SU-DHL-6 (cell line): ENCODE measurements at regions not wholly inside any gene's neighbourhood (a gene's known extent, or its start where the extent isn't known, plus 50 kb on each side); places are given as distances from the start of the nearest gene placed in this dataset.

ENCODE experiments used
- H2AFZ ChIP-seq: fragments of 200-600 bp; sonication (generic); 2 replicates; pipeline ENCODE4 v1.6.1; 2014; ENCODE audit warnings: low read depth, mild to moderate bottlenecking, moderate library complexity, mixed read lengths, antibody characterized with exemption, low read length; ENCODE audit not compliant: severe bottlenecking
- H3F3A ChIP-seq: fragments of 200-600 bp; shearing (Covaris generic); 2 replicates; pipeline ENCODE4 v1.6.0; 2016; ENCODE audit warnings: antibody characterized with exemption, mild to moderate bottlenecking; ENCODE audit not compliant: insufficient read depth
- H3K27ac ChIP-seq: fragments of 200-600 bp; sonication (generic); 2 replicates; pipeline ENCODE4 v1.5.1; 2016; ENCODE audit warnings: low read depth, mild to moderate bottlenecking, low read length, moderate library complexity, mixed read lengths
- H3K27me3 ChIP-seq: fragments of 200-600 bp; sonication (generic), shearing (Covaris generic); 2 replicates; pipeline ENCODE4 v1.6.0; 2014; ENCODE audit warnings: mild to moderate bottlenecking, low read length
- H3K36me3 ChIP-seq: fragments of 200-600 bp; sonication (generic); 2 replicates; pipeline ENCODE4 v1.6.1; 2014; ENCODE audit warnings: mild to moderate bottlenecking, low read length, mixed read lengths
- H3K4me2 ChIP-seq: fragments of 300-600, 200-600 bp; shearing (Covaris generic), sonication (generic); 2 replicates; pipeline ENCODE4 v1.6.0; 2014; ENCODE audit warnings: low read length, low read depth, mild to moderate bottlenecking; ENCODE audit not compliant: poor library complexity, severe bottlenecking
- H3K4me3 ChIP-seq: fragments of 200-600 bp; sonication (generic); 2 replicates; pipeline ENCODE4 v1.5.1; 2014; ENCODE audit warnings: antibody characterized with exemption, low read length, mild to moderate bottlenecking, mixed read lengths; ENCODE audit not compliant: insufficient read depth, poor library complexity, severe bottlenecking
- H3K79me2 ChIP-seq: fragments of 200-600 bp; sonication (generic); 2 replicates; pipeline ENCODE4 v1.6.1; 2014; ENCODE audit warnings: mild to moderate bottlenecking, low read length, moderate library complexity; ENCODE audit not compliant: insufficient read depth
- H3K9ac ChIP-seq: fragments of 200-600 bp; sonication (generic); 2 replicates; pipeline ENCODE4 v1.7.0; 2014; ENCODE audit warnings: mild to moderate bottlenecking, low read length
- H3K9me2 ChIP-seq: fragments of 200-600 bp; sonication (generic); replicated peaks from 2 replicates; pipeline ENCODE4 v1.6.1; 2014; ENCODE audit warnings: low read length; ENCODE audit not compliant: insufficient read depth
- H3K9me3 ChIP-seq: fragments of 200-600 bp; sonication (generic); 2 replicates; pipeline ENCODE4 v1.6.1; 2014; ENCODE audit warnings: low read length, mixed read lengths; ENCODE audit not compliant: insufficient read depth
- H4K20me1 ChIP-seq: fragments of 200-600 bp; sonication (generic); 2 replicates; pipeline ENCODE4 v1.6.1; 2014; ENCODE audit warnings: low read depth, mild to moderate bottlenecking, antibody characterized with exemption, low read length, moderate library complexity, mixed read lengths
- CTCF ChIP-seq: fragments of 200-600 bp; sonication (generic); IDR thresholded peaks from one replicate; pipeline ENCODE4 v1.5.1; 2017; ENCODE audit warnings: antibody characterized with exemption, mild to moderate bottlenecking, low read length, moderate library complexity; ENCODE audit not compliant: insufficient read depth, poor library complexity, severe bottlenecking
- EZH2phosphoT487 ChIP-seq: fragments of 200-600 bp; sonication (generic), shearing (Covaris generic); conservative IDR thresholded peaks from 2 replicates; pipeline ENCODE4 v1.6.1; 2018; ENCODE audit warnings: mild to moderate bottlenecking, antibody characterized with exemption, low read length, moderate library complexity, mixed read lengths

- no peaks in the 10 kb centered on the region for H3K9me2 ChIP-seq
- H3K4me3 ChIP-seq: no peak overlapping the region
- no peaks in the 10 kb centered on the region for H3K27me3 ChIP-seq
- H3K36me3 ChIP-seq: no peaks in the 10 kb centered on the region
- H3K79me2 ChIP-seq: 0 out of 2 replicates have a peak, but pooled peaks cover under 1% of the 10 kb centered on the region
- H4K20me1 ChIP-seq: no peaks in the 10 kb centered on the region
- peaks cover 23% of the 10 kb centered on the region; the same call in 1 of the 2 replicates for H3F3A ChIP-seq
- H3K27ac ChIP-seq: peak overlapping the region; percentile 82
- H3K9me3 ChIP-seq: no peaks in the 10 kb centered on the region
- H3K4me2 ChIP-seq: peak overlapping the region; percentile 39
- TF ChIP-seq EZH2phosphoT487 (no peak), CTCF (no peak)
- peak overlapping the region; percentile 9 for H2AFZ ChIP-seq
- peak overlapping the region; percentile 38 for H3K9ac ChIP-seq
Measured at GRCh38 chr14:22505697-22506377, 83.2 kb downstream of the DAD1 start.

- no peaks in the 10 kb centered on the region for H3K9me2 ChIP-seq
- no peaks in the 10 kb centered on the region for H3K9me3 ChIP-seq
- H3K4me3 ChIP-seq: no peak overlapping the region
- no peaks in the 10 kb centered on the region for H3K36me3 ChIP-seq
- peak overlapping the region; percentile 82 for H3K27ac ChIP-seq
- H2AFZ ChIP-seq: peak overlapping the region; percentile 9
- H3K79me2 ChIP-seq: 0 out of 2 replicates have a peak, but pooled peaks cover 5% of the 10 kb centered on the region
- no peaks in the 10 kb centered on the region for H3K27me3 ChIP-seq
- H3F3A ChIP-seq: peaks cover 23% of the 10 kb centered on the region; the same call in 1 of the 2 replicates
- H3K9ac ChIP-seq: peak overlapping the region; percentile 38
- H3K4me2 ChIP-seq: peak overlapping the region; percentile 39
- TF ChIP-seq EZH2phosphoT487 (no peak), CTCF (no peak)
- no peaks in the 10 kb centered on the region for H4K20me1 ChIP-seq
Measured at GRCh38 chr14:22505309-22505696, 83.7 kb downstream of the DAD1 start.

GRCh38 chr14:22502551-22502950 lies 86.5 kb downstream of the DAD1 start:
- H3F3A ChIP-seq: peaks cover 14% of the 10 kb centered on the region; the same call in 1 of the 2 replicates
- no peaks in the 10 kb centered on the region for H3K9me2 ChIP-seq
- no peak overlapping the region for H3K4me3 ChIP-seq
- H3K9ac ChIP-seq: no peak overlapping the region
- H3K79me2 ChIP-seq: 0 out of 2 replicates have a peak, but pooled peaks cover 7% of the 10 kb centered on the region
- H3K27me3 ChIP-seq: no peaks in the 10 kb centered on the region
- H3K9me3 ChIP-seq: no peaks in the 10 kb centered on the region
- H3K27ac ChIP-seq: no peak overlapping the region
- H2AFZ ChIP-seq: no peak overlapping the region
- H4K20me1 ChIP-seq: no peaks in the 10 kb centered on the region
- H3K36me3 ChIP-seq: no peaks in the 10 kb centered on the region
- no peak overlapping the region for H3K4me2 ChIP-seq
- TF ChIP-seq CTCF (no peak), EZH2phosphoT487 (no peak)
